Keratinocyte (primary cell): ENCODE measurements at regions not wholly inside any gene's neighbourhood (a gene's known extent, or its start where the extent isn't known, plus 50 kb on each side); places are given as distances from the start of the nearest gene placed in this dataset.

Source experiments
- EZH2 ChIP-seq: IDR thresholded peaks from one replicate; pipeline ENCODE4 v1.6.1; 2012; ENCODE audit warnings: inconsistent platforms, mild to moderate bottlenecking, low read length, moderate library complexity
- TF ChIP-seq, protein P1 (sequence below), 3 experiments: IDR thresholded peaks in 1 of 3; conservative IDR thresholded peaks in 1 of 3; optimal IDR thresholded peaks in 1 of 3; 2 replicates in 2 of 3; 3 replicates in 1 of 3; pipeline versions ENCODE3 to v1.5.1; 2011; ENCODE audit warnings: low read length in 3 of 3, mild to moderate bottlenecking in 3 of 3, moderate library complexity in 2 of 3, control low read depth in 1 of 3, inconsistent platforms in 1 of 3; ENCODE audit not compliant: insufficient read depth in 2 of 3; ENCODE audit errors: extremely low read depth in 1 of 3

DNA sequence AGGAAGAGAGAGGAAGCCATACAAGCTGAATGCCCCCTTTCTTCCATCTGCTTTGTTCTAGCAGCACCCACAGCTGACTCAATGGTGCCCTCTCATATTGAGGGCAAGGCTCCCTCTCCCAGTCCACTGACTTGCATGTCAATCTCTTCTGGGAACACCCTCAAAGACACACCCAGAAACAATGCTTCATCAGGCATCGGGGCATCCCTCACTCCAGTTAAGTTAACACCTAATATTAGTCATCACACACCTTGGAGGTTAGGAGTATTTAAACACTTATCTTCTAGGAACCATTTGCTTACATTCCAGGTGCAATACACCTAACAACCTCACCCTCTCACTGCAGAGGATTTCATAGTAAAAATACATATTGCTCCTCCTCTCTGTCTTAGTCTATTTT is 993.5 kb upstream of the DDX18 start:
- TF ChIP-seq, protein P1, sequence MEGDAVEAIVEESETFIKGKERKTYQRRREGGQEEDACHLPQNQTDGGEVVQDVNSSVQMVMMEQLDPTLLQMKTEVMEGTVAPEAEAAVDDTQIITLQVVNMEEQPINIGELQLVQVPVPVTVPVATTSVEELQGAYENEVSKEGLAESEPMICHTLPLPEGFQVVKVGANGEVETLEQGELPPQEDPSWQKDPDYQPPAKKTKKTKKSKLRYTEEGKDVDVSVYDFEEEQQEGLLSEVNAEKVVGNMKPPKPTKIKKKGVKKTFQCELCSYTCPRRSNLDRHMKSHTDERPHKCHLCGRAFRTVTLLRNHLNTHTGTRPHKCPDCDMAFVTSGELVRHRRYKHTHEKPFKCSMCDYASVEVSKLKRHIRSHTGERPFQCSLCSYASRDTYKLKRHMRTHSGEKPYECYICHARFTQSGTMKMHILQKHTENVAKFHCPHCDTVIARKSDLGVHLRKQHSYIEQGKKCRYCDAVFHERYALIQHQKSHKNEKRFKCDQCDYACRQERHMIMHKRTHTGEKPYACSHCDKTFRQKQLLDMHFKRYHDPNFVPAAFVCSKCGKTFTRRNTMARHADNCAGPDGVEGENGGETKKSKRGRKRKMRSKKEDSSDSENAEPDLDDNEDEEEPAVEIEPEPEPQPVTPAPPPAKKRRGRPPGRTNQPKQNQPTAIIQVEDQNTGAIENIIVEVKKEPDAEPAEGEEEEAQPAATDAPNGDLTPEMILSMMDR (optimal IDR thresholded peaks at IDR 0.05 in 1 of 3, IDR thresholded peaks at IDR 0.05 in 1 of 3, conservative IDR thresholded peaks at IDR 0.05 in 1 of 3; ENCODE audit: extremely low read depth in 1 of 3, insufficient read depth in 2 of 3, low read length in 3 of 3), result no peak
- no peak for TF ChIP-seq EZH2
